ENCODE measurements at regions not wholly inside any gene's neighbourhood (a gene's known extent, or its start where the extent isn't known, plus 50 kb on each side); places are given as distances from the start of the nearest gene placed in this dataset.

GRCh38 chr6:150456466-150456865, 87.7 kb downstream of the IYD start:
- Histone ChIP-seq H3K4me1 (ENCODE audit: control insufficient read depth, insufficient read depth, low read length) (peaks cover 13% of the 10 kb centered on the region), H3K27ac (ENCODE audit: low read depth, low read length) (no peak overlapping the region), H3K27me3 (ENCODE audit: control insufficient read depth, insufficient read depth, low read length) (no peaks in the 10 kb centered on the region), H3K4me3 (ENCODE audit: low read depth, low read length) (no peak overlapping the region), H3K9me3 (ENCODE audit: control insufficient read depth, insufficient read depth, low read length) (no peaks in the 10 kb centered on the region), H3K36me3 (ENCODE audit: control insufficient read depth, insufficient read depth, low read length) (no peaks in the 10 kb centered on the region)
- WGBS (ENCODE audit: insufficient coverage): 89% methylated on average over 3 of the region's 7 CpGs
- DNase-seq (ENCODE audit: low read depth in 4 of 6, low spot score in 6 of 6): no peak

DNA sequence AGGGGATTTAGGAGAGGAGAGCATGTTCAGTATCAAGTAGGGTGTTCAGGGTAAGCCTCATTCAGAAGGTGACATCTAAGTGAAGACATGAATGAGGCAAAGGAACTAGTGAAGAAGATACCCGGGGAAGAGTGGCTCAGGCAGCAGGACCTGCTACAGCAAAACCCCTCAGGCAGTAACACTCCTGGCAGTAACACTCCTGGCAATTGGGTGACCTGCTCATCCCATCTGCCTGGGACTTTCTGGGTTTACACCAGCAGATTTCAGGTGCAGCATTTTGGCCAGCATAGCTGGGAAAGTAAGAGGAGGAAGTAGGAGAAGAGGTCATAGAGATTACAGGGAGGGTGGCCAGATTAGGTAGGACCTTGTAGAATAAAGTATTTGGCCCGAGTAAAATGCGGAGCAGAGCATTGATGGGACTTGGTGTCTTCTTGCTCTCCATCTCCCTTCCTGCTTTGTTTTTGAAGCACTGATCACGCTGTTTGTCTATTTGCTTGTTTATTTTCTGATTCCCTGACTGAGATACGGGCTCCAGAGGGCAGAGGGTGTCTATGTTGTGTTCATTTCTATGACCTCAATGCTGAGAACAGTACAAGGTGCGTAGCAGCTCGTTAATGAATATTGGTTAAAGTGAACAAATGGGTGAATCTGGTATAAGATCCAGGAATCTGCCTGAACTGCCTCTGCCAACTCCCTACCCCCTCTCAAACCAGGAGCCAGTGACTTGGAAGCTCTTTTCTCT, 88.3 kb downstream of the IYD start:
- H3K9me3 ChIP-seq (ENCODE audit: control insufficient read depth, insufficient read depth, low read length): no peaks in the 10 kb centered on the region
- 87% methylated on average over 4 of the region's 7 CpGs for WGBS (ENCODE audit: insufficient coverage)
- peaks cover 9% of the 10 kb centered on the region for H3K4me1 ChIP-seq (ENCODE audit: control insufficient read depth, insufficient read depth, low read length)
- no peak for DNase-seq (ENCODE audit: low read depth in 4 of 6, low spot score in 6 of 6)
- H3K27me3 ChIP-seq (ENCODE audit: control insufficient read depth, insufficient read depth, low read length): no peaks in the 10 kb centered on the region
- no peaks in the 10 kb centered on the region for H3K36me3 ChIP-seq (ENCODE audit: control insufficient read depth, insufficient read depth, low read length)
- H3K4me3 ChIP-seq (ENCODE audit: low read depth, low read length): no peak overlapping the region
- H3K27ac ChIP-seq (ENCODE audit: low read depth, low read length): no peak overlapping the region

DNA sequence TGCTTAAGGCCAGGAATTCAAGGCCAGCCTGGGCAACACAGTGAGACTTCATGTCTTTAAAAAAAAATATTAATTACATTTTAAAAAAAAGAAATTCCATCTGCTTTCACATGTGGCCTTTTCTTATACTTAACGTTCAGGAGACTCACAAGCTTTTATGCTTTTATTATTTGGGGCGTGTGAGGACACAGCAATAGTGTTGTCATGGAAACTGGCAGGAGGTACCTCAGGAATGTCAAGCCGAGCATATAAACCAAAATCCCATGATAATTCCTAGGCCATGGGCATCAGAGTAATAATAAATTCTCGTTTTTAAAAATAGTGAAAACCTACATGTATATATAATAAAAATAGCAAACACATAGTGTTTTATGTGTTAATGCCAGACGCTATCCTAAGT, 89.8 kb downstream of the IYD start:
- Histone ChIP-seq H3K36me3 (ENCODE audit: control insufficient read depth, insufficient read depth, low read length) (no peaks in the 10 kb centered on the region), H3K4me1 (ENCODE audit: control insufficient read depth, insufficient read depth, low read length) (no peaks in the 10 kb centered on the region), H3K27me3 (ENCODE audit: control insufficient read depth, insufficient read depth, low read length) (no peaks in the 10 kb centered on the region), H3K4me3 (ENCODE audit: low read depth, low read length) (no peak overlapping the region), H3K27ac (ENCODE audit: low read depth, low read length) (no peak overlapping the region), H3K9me3 (ENCODE audit: control insufficient read depth, insufficient read depth, low read length) (no peaks in the 10 kb centered on the region)
- no CpG with 5 or more reads among the region's 5 CpGs for WGBS (ENCODE audit: insufficient coverage)
- DNase-seq (ENCODE audit: low read depth in 4 of 6, low spot score in 6 of 6): peak in 2 of 6 donors; percentile 16 to 61

- Histone ChIP-seq H3K36me3 (ENCODE audit: control insufficient read depth, insufficient read depth, low read length) (no peaks in the 10 kb centered on the region), H3K4me3 (ENCODE audit: low read depth, low read length) (no peak overlapping the region), H3K27me3 (ENCODE audit: control insufficient read depth, insufficient read depth, low read length) (no peaks in the 10 kb centered on the region), H3K9me3 (ENCODE audit: control insufficient read depth, insufficient read depth, low read length) (no peaks in the 10 kb centered on the region), H3K4me1 (ENCODE audit: control insufficient read depth, insufficient read depth, low read length) (no peaks in the 10 kb centered on the region), H3K27ac (ENCODE audit: low read depth, low read length) (no peak overlapping the region)
- WGBS (ENCODE audit: insufficient coverage): 92% methylated on average over 4 of the region's 5 CpGs
- no peak for DNase-seq (ENCODE audit: low read depth in 4 of 6, low spot score in 6 of 6)
Measured at GRCh38 chr6:150463852-150464251, 95.0 kb downstream of the IYD start.

DNA sequence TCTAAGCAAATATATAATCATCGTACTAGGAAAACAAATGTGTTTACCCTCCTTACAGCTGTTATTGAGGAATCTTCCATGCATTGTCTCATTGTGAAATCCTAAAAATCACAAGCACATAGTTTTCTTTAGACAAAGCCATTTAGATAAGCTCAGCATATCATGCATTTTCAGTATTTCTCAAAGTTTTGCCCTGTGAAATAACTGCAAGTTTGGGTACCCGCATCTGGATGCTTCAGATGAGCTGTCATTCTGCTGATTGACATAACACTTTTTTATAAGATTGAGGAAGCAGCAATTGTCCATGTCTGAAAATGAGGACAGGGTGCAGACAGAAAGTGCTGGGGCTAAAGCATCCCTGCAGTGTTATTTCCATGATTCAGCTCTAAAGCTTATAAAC, 96.2 kb downstream of the IYD start:
- H3K9me3 ChIP-seq (ENCODE audit: control insufficient read depth, insufficient read depth, low read length): no peaks in the 10 kb centered on the region
- H3K27ac ChIP-seq (ENCODE audit: low read depth, low read length): no peak overlapping the region
- no peak for DNase-seq (ENCODE audit: low read depth in 4 of 6, low spot score in 6 of 6)
- WGBS (ENCODE audit: insufficient coverage): no CpG with 5 or more reads among the region's 2 CpGs
- no peak overlapping the region for H3K4me3 ChIP-seq (ENCODE audit: low read depth, low read length)
- H3K4me1 ChIP-seq (ENCODE audit: control insufficient read depth, insufficient read depth, low read length): no peaks in the 10 kb centered on the region
- no peaks in the 10 kb centered on the region for H3K36me3 ChIP-seq (ENCODE audit: control insufficient read depth, insufficient read depth, low read length)
- H3K27me3 ChIP-seq (ENCODE audit: control insufficient read depth, insufficient read depth, low read length): no peaks in the 10 kb centered on the region

GRCh38 chr6:150465610-150466009, 96.8 kb downstream of the IYD start:
- H3K9me3 ChIP-seq (ENCODE audit: control insufficient read depth, insufficient read depth, low read length): no peaks in the 10 kb centered on the region
- H3K36me3 ChIP-seq (ENCODE audit: control insufficient read depth, insufficient read depth, low read length): no peaks in the 10 kb centered on the region
- no peak overlapping the region for H3K27ac ChIP-seq (ENCODE audit: low read depth, low read length)
- no peaks in the 10 kb centered on the region for H3K27me3 ChIP-seq (ENCODE audit: control insufficient read depth, insufficient read depth, low read length)
- no peak overlapping the region for H3K4me3 ChIP-seq (ENCODE audit: low read depth, low read length)
- no peaks in the 10 kb centered on the region for H3K4me1 ChIP-seq (ENCODE audit: control insufficient read depth, insufficient read depth, low read length)
- WGBS (ENCODE audit: insufficient coverage): no CpG with 5 or more reads among the region's 5 CpGs
- DNase-seq (ENCODE audit: low read depth in 4 of 6, low spot score in 6 of 6): no peak

DNA sequence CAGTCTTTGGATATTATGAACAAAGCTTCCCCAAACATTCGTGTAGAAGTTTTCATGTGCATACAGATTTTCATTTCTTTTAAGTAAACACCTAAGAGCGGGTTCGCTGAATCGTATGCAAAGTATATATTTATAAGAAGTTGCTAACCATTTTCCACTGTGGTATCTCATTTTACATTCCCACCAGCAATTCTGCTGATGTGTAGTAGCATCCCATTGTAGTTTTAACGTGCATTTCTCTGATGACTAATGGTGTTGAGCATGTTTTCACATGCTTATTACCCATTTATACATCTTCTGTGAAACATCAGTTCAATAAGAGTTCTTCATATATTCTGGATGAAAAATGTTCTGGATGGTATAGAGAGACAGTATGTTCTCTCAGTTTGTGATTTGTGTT, 97.4 kb downstream of the IYD start:
- Histone ChIP-seq H3K36me3 (ENCODE audit: control insufficient read depth, insufficient read depth, low read length) (no peaks in the 10 kb centered on the region), H3K9me3 (ENCODE audit: control insufficient read depth, insufficient read depth, low read length) (no peaks in the 10 kb centered on the region), H3K4me1 (ENCODE audit: control insufficient read depth, insufficient read depth, low read length) (no peaks in the 10 kb centered on the region), H3K27ac (ENCODE audit: low read depth, low read length) (no peak overlapping the region), H3K27me3 (ENCODE audit: control insufficient read depth, insufficient read depth, low read length) (no peaks in the 10 kb centered on the region), H3K4me3 (ENCODE audit: low read depth, low read length) (no peak overlapping the region)
- no CpG with 5 or more reads among the region's 5 CpGs for WGBS (ENCODE audit: insufficient coverage)
- DNase-seq (ENCODE audit: low read depth in 4 of 6, low spot score in 6 of 6): no peak

- no peaks in the 10 kb centered on the region for H3K36me3 ChIP-seq (ENCODE audit: control insufficient read depth, insufficient read depth, low read length)
- DNase-seq (ENCODE audit: low read depth in 4 of 6, low spot score in 6 of 6): no peak
- H3K9me3 ChIP-seq (ENCODE audit: control insufficient read depth, insufficient read depth, low read length): no peaks in the 10 kb centered on the region
- H3K27ac ChIP-seq (ENCODE audit: low read depth, low read length): no peak overlapping the region
- no peaks in the 10 kb centered on the region for H3K4me1 ChIP-seq (ENCODE audit: control insufficient read depth, insufficient read depth, low read length)
- no peak overlapping the region for H3K4me3 ChIP-seq (ENCODE audit: low read depth, low read length)
- WGBS (ENCODE audit: insufficient coverage): 82% methylated on average over 1 of the region's 3 CpGs
- no peaks in the 10 kb centered on the region for H3K27me3 ChIP-seq (ENCODE audit: control insufficient read depth, insufficient read depth, low read length)
Measured at GRCh38 chr6:150470131-150470530, 101.3 kb downstream of the IYD start.

DNA sequence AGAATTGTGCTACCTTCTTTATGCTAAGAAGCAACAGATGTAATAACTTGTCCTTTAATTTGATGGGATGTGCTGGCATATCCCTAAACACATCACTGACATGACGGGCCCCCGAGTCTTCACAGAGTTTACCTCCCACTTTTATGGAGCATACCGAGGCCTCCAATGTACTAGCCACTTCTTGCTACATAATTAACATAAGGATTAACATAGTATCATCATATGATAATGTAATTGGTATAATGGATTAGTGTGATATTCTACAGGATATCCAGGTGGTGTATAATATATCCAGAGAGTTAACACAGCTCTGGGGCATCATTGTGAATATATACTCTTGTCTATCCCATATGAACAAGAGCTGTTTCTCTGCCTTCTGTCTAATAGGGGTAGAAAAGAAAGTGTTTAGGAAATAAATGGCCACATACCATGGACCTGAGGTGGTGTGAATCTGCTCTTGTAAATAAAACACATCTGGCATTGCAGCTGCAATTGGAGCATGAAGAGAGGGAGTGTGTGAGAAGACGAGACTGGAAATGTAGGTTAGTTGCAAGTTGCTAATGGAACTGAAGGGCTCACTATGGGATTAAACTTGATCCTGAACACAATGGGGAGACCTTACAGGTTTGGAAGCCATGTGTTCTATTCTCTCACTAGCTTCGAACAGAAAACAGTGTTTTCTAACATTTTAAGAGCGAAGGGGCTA, 102.3 kb downstream of the IYD start:
- 88% methylated on average over 2 of the region's 6 CpGs for WGBS (ENCODE audit: insufficient coverage)
- Histone ChIP-seq H3K27ac (ENCODE audit: low read depth, low read length) (no peak overlapping the region), H3K4me1 (ENCODE audit: control insufficient read depth, insufficient read depth, low read length) (no peaks in the 10 kb centered on the region), H3K9me3 (ENCODE audit: control insufficient read depth, insufficient read depth, low read length) (no peaks in the 10 kb centered on the region), H3K4me3 (ENCODE audit: low read depth, low read length) (no peak overlapping the region), H3K36me3 (ENCODE audit: control insufficient read depth, insufficient read depth, low read length) (no peaks in the 10 kb centered on the region), H3K27me3 (ENCODE audit: control insufficient read depth, insufficient read depth, low read length) (no peaks in the 10 kb centered on the region)
- no peak for DNase-seq (ENCODE audit: low read depth in 4 of 6, low spot score in 6 of 6)
